Gastroesophageal sphincter (tissue), 3 donors: ENCODE measurements at regions not wholly inside any gene's neighbourhood (a gene's known extent, or its start where the extent isn't known, plus 50 kb on each side); places are given as distances from the start of the nearest gene placed in this dataset.

Experiments used
- CTCF ChIP-seq, 4 experiments: fragments of 200-600 bp in 2 of 4; fragments of 450-650 bp in 2 of 4; sonication (generic) in 1 of 4; IDR thresholded peaks; one replicate each; pipeline ENCODE4 v1.5.1; 2017 to 2019; ENCODE audit warnings: antibody characterized with exemption in 4 of 4, mild to moderate bottlenecking in 2 of 4, moderate library complexity in 2 of 4
- EP300 ChIP-seq: sonication (generic); formaldehyde crosslinking; IDR thresholded peaks from one replicate; pipeline ENCODE4 v1.6.1; 2017; ENCODE audit warnings: antibody characterized with exemption, mild to moderate bottlenecking
- POLR2A ChIP-seq, 2 donors: fragments of 450-650 bp; IDR thresholded peaks; one replicate each; pipeline ENCODE4 v1.6.1; 2017; ENCODE audit warnings: antibody characterized with exemption in 2 of 2, mild to moderate bottlenecking in 2 of 2, moderate library complexity in 1 of 2

DNA sequence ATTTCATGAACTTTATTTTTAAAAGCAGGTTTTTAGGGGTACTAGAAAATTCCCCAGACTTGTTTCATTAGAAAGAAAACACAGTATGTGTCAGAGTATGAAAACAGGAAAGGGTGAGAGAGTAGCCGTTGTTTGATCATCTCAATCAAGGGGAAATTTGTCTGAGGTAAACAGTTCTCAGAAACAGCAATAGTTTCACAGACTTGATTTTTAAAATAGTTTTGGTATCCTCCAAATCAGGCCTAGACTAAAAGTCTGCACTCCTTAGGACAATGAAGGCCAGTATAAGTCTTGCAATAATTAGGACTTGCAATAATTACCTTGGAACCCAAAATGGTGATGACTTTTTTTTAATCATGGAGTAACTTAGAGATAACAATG is 176.6 kb upstream of the TAB2 start:
- TF ChIP-seq POLR2A (IDR thresholded peaks at IDR 0.05) (no peak), EP300 (no peak), CTCF (IDR thresholded peaks at IDR 0.05) (no peak)
